T-cell (primary cell): ENCODE measurements at regions not wholly inside any gene's neighbourhood (a gene's known extent, or its start where the extent isn't known, plus 50 kb on each side); places are given as distances from the start of the nearest gene placed in this dataset.

Experiments
- ATAC-seq, 4 experiments: fragments of 200-7000 bp in 3 of 4; fragments of 150-1000 bp in 1 of 4; cut with Tn5 transposase; replicated peaks in 1 of 4; 1 replicate in 3 of 4; 2 replicates in 1 of 4; pipeline ENCODE4 v1.10.0; 2021; ENCODE audit warnings: moderate library complexity in 3 of 4, mild to moderate bottlenecking in 2 of 4, moderate number of reproducible peaks in 1 of 4
- CTCF ChIA-PET, 2 donors: fragments of 300-600 bp; sonication (Branson Sonifier 250); formaldehyde crosslinking; loops; one replicate each; lab custom pipeline; 2022; ENCODE audit warnings: antibody characterized with exemption in 2 of 2; lab: Charles Lee
- POLR2A ChIA-PET, 2 donors: fragments of 300-600 bp; sonication (Branson Sonifier 250); formaldehyde crosslinking; loops; one replicate each; lab custom pipeline; 2022; ENCODE audit warnings: antibody characterized with exemption in 2 of 2; lab: Charles Lee
- DNase-seq, 35 experiments: peaks; one replicate each; pipeline versions ENCODE4 v3.0.0 to v3.0.0-alpha.2; 2013 to 2023
- H3K27ac ChIP-seq: one replicate; pipeline ENCODE4 v1.5.1; 2013; ENCODE audit warnings: low read length
- H3K27me3 ChIP-seq, 2 experiments: replicated peaks in 1 of 2; 1 replicate in 1 of 2; 2 replicates in 1 of 2; pipeline versions ENCODE4 v1.6.1 to v1.7.0; 2013; ENCODE audit warnings: low read length in 1 of 2, mixed read lengths in 1 of 2; ENCODE audit not compliant: control insufficient read depth in 2 of 2, insufficient read depth in 2 of 2; ENCODE audit errors: extremely low read depth in 1 of 2
- H3K36me3 ChIP-seq, 2 donors: 1 replicate in 1 of 2; 2 replicates in 1 of 2; pipeline versions ENCODE4 v1.6.1 to v1.7.0; 2013; ENCODE audit warnings: low read length in 1 of 2; ENCODE audit not compliant: control insufficient read depth in 2 of 2, insufficient read depth in 1 of 2; ENCODE audit errors: extremely low read depth in 1 of 2
- H3K4me1 ChIP-seq, 2 experiments: 1 replicate in 1 of 2; 2 replicates in 1 of 2; pipeline versions ENCODE4 v1.6.1 to v1.7.0; 2013; ENCODE audit warnings: low read length in 2 of 2, mixed read lengths in 1 of 2; ENCODE audit not compliant: insufficient read depth in 2 of 2, control insufficient read depth in 1 of 2; ENCODE audit errors: extremely low read depth in 1 of 2
- H3K4me3 ChIP-seq, 2 donors: 1 replicate in 1 of 2; 2 replicates in 1 of 2; pipeline versions ENCODE4 v1.5.1 to v1.7.0; 2013; ENCODE audit warnings: mild to moderate bottlenecking in 2 of 2, low read length in 1 of 2, moderate library complexity in 1 of 2; ENCODE audit not compliant: control insufficient read depth in 1 of 2; ENCODE audit errors: extremely low read depth in 1 of 2
- H3K9me3 ChIP-seq: 2 replicates; pipeline ENCODE4 v1.7.0; 2013
- H3K27ac Mint-ChIP-seq, 2 donors: one replicate each; pipeline ENCODE4 v1.8.0; 2020 to 2021; ENCODE audit warnings: mild to moderate bottlenecking in 2 of 2, mixed read lengths in 2 of 2
- H3K27me3 Mint-ChIP-seq, 2 donors: one replicate each; pipeline ENCODE4 v1.8.0; 2021 to 2022; ENCODE audit warnings: mixed read lengths in 2 of 2
- H3K36me3 Mint-ChIP-seq: one replicate; pipeline ENCODE4 v1.8.0; 2021; ENCODE audit warnings: mixed read lengths
- H3K4me1 Mint-ChIP-seq, 3 donors: one replicate each; pipeline ENCODE4 v1.8.0; 2020 to 2022; ENCODE audit warnings: mixed read lengths in 3 of 3, mild to moderate bottlenecking in 1 of 3
- H3K4me3 Mint-ChIP-seq, 3 donors: one replicate each; pipeline ENCODE4 v1.8.0; 2020 to 2022; ENCODE audit warnings: mild to moderate bottlenecking in 3 of 3, mixed read lengths in 3 of 3, moderate library complexity in 3 of 3
- H3K9me3 Mint-ChIP-seq, 3 donors: one replicate each; pipeline ENCODE4 v1.8.0; 2020 to 2022; ENCODE audit warnings: mixed read lengths in 3 of 3
- WGBS: methylation state at CpG from one replicate; pipeline ENCODE4 v1.1.5; 2013; ENCODE audit warnings: missing lambda C conversion rate; ENCODE audit not compliant: insufficient coverage; 5-methylcytosine and 5-hydroxymethylcytosine counted together

GRCh38 chr15:29468899-29469298 is 199.3 kb upstream of the NSMCE3 start:
- WGBS, result 100% methylated on average over 4 of the region's 10 CpGs
- H3K4me3 ChIP-seq, result no peak overlapping the region
- no peaks in the 10 kb centered on the region for H3K9me3 ChIP-seq
- ATAC-seq, result no peak
- Mint-ChIP-seq H3K4me1 (no peaks in the 10 kb centered on the region), H3K27ac (no peak overlapping the region), H3K9me3 (no peaks in the 10 kb centered on the region), H3K36me3 (no peaks in the 10 kb centered on the region), H3K27me3 (peaks cover 4 to 7% of the 10 kb centered on the region in 2 donors), H3K4me3 (no peak overlapping the region)
- peaks cover 0 to 3% of the 10 kb centered on the region in 2 experiments for H3K27me3 ChIP-seq
- ChIA-PET POLR2A (no interaction called here), CTCF (no interaction called here)
- H3K4me1 ChIP-seq, result no peaks in the 10 kb centered on the region
- DNase-seq, result no peak
- no peaks in the 10 kb centered on the region for H3K36me3 ChIP-seq
- H3K27ac ChIP-seq, result no peak overlapping the region

- ChIA-PET POLR2A (no interaction called here), CTCF (no interaction called here)
- no peak overlapping the region for H3K4me3 ChIP-seq
- WGBS, result 100% methylated on average over 2 of the region's 4 CpGs
- Mint-ChIP-seq H3K4me3 (no peak overlapping the region), H3K4me1 (no peaks in the 10 kb centered on the region), H3K9me3 (no peaks in the 10 kb centered on the region), H3K36me3 (no peaks in the 10 kb centered on the region), H3K27me3 (peaks cover 4 to 10% of the 10 kb centered on the region in 2 donors), H3K27ac (no peak overlapping the region)
- H3K9me3 ChIP-seq, result no peaks in the 10 kb centered on the region
- DNase-seq, result no peak
- H3K27ac ChIP-seq, result no peak overlapping the region
- no peaks in the 10 kb centered on the region for H3K36me3 ChIP-seq
- no peaks in the 10 kb centered on the region for H3K4me1 ChIP-seq
- peaks cover 0 to 6% of the 10 kb centered on the region in 2 experiments for H3K27me3 ChIP-seq
- no peak for ATAC-seq
Observed at GRCh38 chr15:29467091-29467490, 197.5 kb upstream of the NSMCE3 start.

GRCh38 chr15:29466292-29466691 is 196.7 kb upstream of the NSMCE3 start:
- peaks cover 4 to 10% of the 10 kb centered on the region in 2 donors for H3K27me3 Mint-ChIP-seq
- Histone ChIP-seq H3K9me3 (no peaks in the 10 kb centered on the region), H3K4me1 (no peaks in the 10 kb centered on the region), H3K36me3 (no peaks in the 10 kb centered on the region), H3K4me3 (no peak overlapping the region), H3K27ac (no peak overlapping the region), H3K27me3 (peaks cover 0 to 6% of the 10 kb centered on the region in 2 experiments)
- ATAC-seq, result no peak
- H3K36me3 Mint-ChIP-seq, result no peaks in the 10 kb centered on the region
- no peak for DNase-seq
- CTCF ChIA-PET, result interaction anchor here in 1 of 2 donors (0.6 kb wide), 1 partner anchor 215 kb away, joined by 3 read pairs; no protein-coding TSS in a partner anchor
- H3K4me1 Mint-ChIP-seq, result no peaks in the 10 kb centered on the region
- H3K27ac Mint-ChIP-seq, result no peak overlapping the region
- POLR2A ChIA-PET, result no interaction called here
- H3K9me3 Mint-ChIP-seq, result no peaks in the 10 kb centered on the region
- H3K4me3 Mint-ChIP-seq, result no peak overlapping the region
- WGBS, result 43% methylated on average over 2 of the region's 4 CpGs

GRCh38 chr15:29465816-29466215 is 196.2 kb upstream of the NSMCE3 start:
- H3K4me1 Mint-ChIP-seq, result no peaks in the 10 kb centered on the region
- H3K27ac Mint-ChIP-seq, result no peak overlapping the region
- 80% methylated on average over 5 of the region's 6 CpGs for WGBS
- Histone ChIP-seq H3K36me3 (no peaks in the 10 kb centered on the region), H3K27ac (no peak overlapping the region), H3K4me1 (no peaks in the 10 kb centered on the region), H3K4me3 (no peak overlapping the region), H3K27me3 (peaks cover 0 to 6% of the 10 kb centered on the region in 2 experiments), H3K9me3 (no peaks in the 10 kb centered on the region)
- H3K27me3 Mint-ChIP-seq, result peaks cover 4 to 7% of the 10 kb centered on the region in 2 donors
- no peaks in the 10 kb centered on the region for H3K36me3 Mint-ChIP-seq
- no peak overlapping the region for H3K4me3 Mint-ChIP-seq
- no peaks in the 10 kb centered on the region for H3K9me3 Mint-ChIP-seq
- ATAC-seq, result no peak
- CTCF ChIA-PET, result interaction anchor here in 1 of 2 donors (0.6 kb wide), 1 partner anchor 214 kb away, joined by 3 read pairs; no protein-coding TSS in a partner anchor
- POLR2A ChIA-PET, result no interaction called here
- no peak for DNase-seq

- H3K4me3 Mint-ChIP-seq, result no peak overlapping the region
- Histone ChIP-seq H3K36me3 (no peaks in the 10 kb centered on the region), H3K4me1 (no peaks in the 10 kb centered on the region), H3K4me3 (no peak overlapping the region), H3K27ac (no peak overlapping the region), H3K27me3 (peaks cover 0 to 6% of the 10 kb centered on the region in 2 experiments), H3K9me3 (no peaks in the 10 kb centered on the region)
- no peaks in the 10 kb centered on the region for H3K36me3 Mint-ChIP-seq
- no peaks in the 10 kb centered on the region for H3K9me3 Mint-ChIP-seq
- ATAC-seq (no peak), DNase-seq (no peak)
- peaks cover 4 to 7% of the 10 kb centered on the region in 2 donors for H3K27me3 Mint-ChIP-seq
- H3K27ac Mint-ChIP-seq, result no peak overlapping the region
- CTCF ChIA-PET, result no interaction called here
- H3K4me1 Mint-ChIP-seq, result no peaks in the 10 kb centered on the region
- POLR2A ChIA-PET, result no interaction called here
- WGBS, result no CpG with 5 or more reads among the region's 3 CpGs
Observed at GRCh38 chr15:29465196-29465595, 195.6 kb upstream of the NSMCE3 start.

GRCh38 chr15:29461877-29462276 is 192.3 kb upstream of the NSMCE3 start:
- H3K9me3 ChIP-seq, result no peaks in the 10 kb centered on the region
- H3K27ac Mint-ChIP-seq, result no peak overlapping the region
- no peaks in the 10 kb centered on the region for H3K4me1 Mint-ChIP-seq
- DNase-seq (no peak), ATAC-seq (no peak)
- H3K36me3 Mint-ChIP-seq, result no peaks in the 10 kb centered on the region
- H3K27me3 ChIP-seq, result peaks cover 0 to 9% of the 10 kb centered on the region in 2 experiments
- no peak overlapping the region for H3K4me3 ChIP-seq
- H3K9me3 Mint-ChIP-seq, result no peaks in the 10 kb centered on the region
- ChIA-PET POLR2A (no interaction called here), CTCF (no interaction called here)
- H3K4me3 Mint-ChIP-seq, result no peak overlapping the region
- H3K36me3 ChIP-seq, result no peaks in the 10 kb centered on the region
- 20% methylated on average over 1 of the region's 3 CpGs for WGBS
- no peaks in the 10 kb centered on the region for H3K4me1 ChIP-seq
- no peak overlapping the region for H3K27ac ChIP-seq
- H3K27me3 Mint-ChIP-seq, result peaks cover 4 to 13% of the 10 kb centered on the region in 2 donors

GRCh38 chr15:29458361-29458760 is 188.7 kb upstream of the NSMCE3 start:
- Histone ChIP-seq H3K27me3 (peaks cover 0 to 6% of the 10 kb centered on the region in 2 experiments), H3K9me3 (no peaks in the 10 kb centered on the region), H3K27ac (no peak overlapping the region), H3K4me1 (peaks cover 0 to under 1% of the 10 kb centered on the region in 2 experiments), H3K36me3 (no peaks in the 10 kb centered on the region), H3K4me3 (no peak overlapping the region)
- ATAC-seq (no peak), DNase-seq (no peak)
- H3K27me3 Mint-ChIP-seq, result peaks cover 0 to 6% of the 10 kb centered on the region in 2 donors
- 87% methylated on average over 3 of the region's 7 CpGs for WGBS
- ChIA-PET POLR2A (no interaction called here), CTCF (no interaction called here)
- no peaks in the 10 kb centered on the region for H3K9me3 Mint-ChIP-seq
- peaks cover 5 to 10% (median 5%) of the 10 kb centered on the region in 3 donors for H3K4me1 Mint-ChIP-seq
- no peak overlapping the region for H3K4me3 Mint-ChIP-seq
- H3K27ac Mint-ChIP-seq, result no peak overlapping the region
- no peaks in the 10 kb centered on the region for H3K36me3 Mint-ChIP-seq
